ENCODE measurements at regions not wholly inside any gene's neighbourhood (a gene's known extent, or its start where the extent isn't known, plus 50 kb on each side); places are given as distances from the start of the nearest gene placed in this dataset.

- TF ChIP-seq CTCF (IDR thresholded peaks at IDR 0.05) = no peak
- TF ChIP-seq POLR2A (IDR thresholded peaks at IDR 0.05) = no peak
Observed at GRCh38 chr13:109976206-109976997, 190.0 kb upstream of the IRS2 start.
